Lower lobe of right lung (tissue), 2 donors: ENCODE measurements at regions not wholly inside any gene's neighbourhood (a gene's known extent, or its start where the extent isn't known, plus 50 kb on each side); places are given as distances from the start of the nearest gene placed in this dataset.

Experiments used
- ATAC-seq, 2 donors: fragments of 200-7000 bp; cut with Tn5 transposase; one replicate each; pipeline ENCODE4 v1.9.1; 2020 to 2022; ENCODE audit warnings: mild to moderate bottlenecking in 2 of 2, moderate library complexity in 2 of 2
- DNase-seq: peaks from one replicate; pipeline ENCODE4 v3.0.0-alpha.2; 2020
- H3K27ac ChIP-seq: fragments of 200-600 bp; one replicate; pipeline ENCODE4 v1.8.0; 2022
- H3K27me3 ChIP-seq: fragments of 200-600 bp; one replicate; pipeline ENCODE4 v1.8.0; 2022; ENCODE audit warnings: low read depth
- H3K36me3 ChIP-seq: fragments of 200-600 bp; one replicate; pipeline ENCODE4 v1.8.0; 2022; ENCODE audit warnings: mild to moderate bottlenecking
- H3K4me1 ChIP-seq: fragments of 200-600 bp; one replicate; pipeline ENCODE4 v1.8.0; 2022
- H3K4me3 ChIP-seq: fragments of 200-600 bp; one replicate; pipeline ENCODE4 v1.8.0; 2022; ENCODE audit warnings: mild to moderate bottlenecking
- H3K9me3 ChIP-seq: fragments of 200-600 bp; one replicate; pipeline ENCODE4 v1.8.0; 2022
- CTCF ChIP-seq: fragments of 200-600 bp; IDR thresholded peaks from one replicate; pipeline ENCODE4 v1.8.0; 2022; ENCODE audit warnings: antibody characterized with exemption, mild to moderate bottlenecking
- intact Hi-C: fragments of 100-400 bp; cut with DNase I; formaldehyde crosslinking; loops from one replicate; pipeline ENCODE4 v1.11.0; 2022
- donor health status: DM: no; HTN: yes; CAD: no; lungs with severe emphysema.

GRCh38 chr11:90556026-90556425 is 333.2 kb upstream of the CHORDC1 start:
- ATAC-seq, result no peak
- no peaks in the 10 kb centered on the region for H3K36me3 ChIP-seq
- H3K4me1 ChIP-seq, result no peaks in the 10 kb centered on the region
- no peak overlapping the region for H3K27ac ChIP-seq
- no peak for DNase-seq
- no peak for TF ChIP-seq CTCF
- intact Hi-C loops, result no loop called here
- H3K27me3 ChIP-seq, result no peaks in the 10 kb centered on the region
- no peak overlapping the region for H3K4me3 ChIP-seq
- no peaks in the 10 kb centered on the region for H3K9me3 ChIP-seq

- intact Hi-C loops, result no loop called here
- TF ChIP-seq CTCF, result no peak
- DNase-seq (no peak), ATAC-seq (no peak)
- H3K36me3 ChIP-seq, result no peaks in the 10 kb centered on the region
- no peaks in the 10 kb centered on the region for H3K9me3 ChIP-seq
- H3K4me3 ChIP-seq, result no peak overlapping the region
- no peaks in the 10 kb centered on the region for H3K4me1 ChIP-seq
- no peaks in the 10 kb centered on the region for H3K27me3 ChIP-seq
- H3K27ac ChIP-seq, result no peak overlapping the region
Observed at GRCh38 chr11:90555477-90555876, 332.6 kb upstream of the CHORDC1 start.

GRCh38 chr11:90542092-90542491 is 319.2 kb upstream of the CHORDC1 start:
- DNase-seq, result no peak
- Histone ChIP-seq H3K9me3 (no peaks in the 10 kb centered on the region), H3K36me3 (no peaks in the 10 kb centered on the region), H3K27me3 (no peaks in the 10 kb centered on the region), H3K4me1 (no peaks in the 10 kb centered on the region), H3K4me3 (no peak overlapping the region), H3K27ac (no peak overlapping the region)
- no peak for ATAC-seq
- intact Hi-C loops, result no loop called here
- no peak for TF ChIP-seq CTCF

GRCh38 chr11:90536301-90536700 is 313.5 kb upstream of the CHORDC1 start:
- no peaks in the 10 kb centered on the region for H3K36me3 ChIP-seq
- no peaks in the 10 kb centered on the region for H3K4me1 ChIP-seq
- H3K4me3 ChIP-seq, result no peak overlapping the region
- DNase-seq, result no peak
- no peak for TF ChIP-seq CTCF
- H3K27ac ChIP-seq, result no peak overlapping the region
- H3K9me3 ChIP-seq, result no peaks in the 10 kb centered on the region
- no peak for ATAC-seq
- intact Hi-C loops, result no loop called here
- no peaks in the 10 kb centered on the region for H3K27me3 ChIP-seq

- DNase-seq, result no peak
- no peak for TF ChIP-seq CTCF
- Histone ChIP-seq H3K27ac (no peak overlapping the region), H3K4me3 (no peak overlapping the region), H3K9me3 (no peaks in the 10 kb centered on the region), H3K27me3 (no peaks in the 10 kb centered on the region), H3K4me1 (no peaks in the 10 kb centered on the region), H3K36me3 (no peaks in the 10 kb centered on the region)
- intact Hi-C loops, result no loop called here
- no peak for ATAC-seq
Observed at GRCh38 chr11:90532125-90532524, 309.3 kb upstream of the CHORDC1 start.

GRCh38 chr11:90531001-90531400 is 308.2 kb upstream of the CHORDC1 start:
- H3K27me3 ChIP-seq, result no peaks in the 10 kb centered on the region
- no peaks in the 10 kb centered on the region for H3K36me3 ChIP-seq
- no peaks in the 10 kb centered on the region for H3K9me3 ChIP-seq
- ATAC-seq (no peak), DNase-seq (no peak)
- H3K27ac ChIP-seq, result no peak overlapping the region
- no peak for TF ChIP-seq CTCF
- H3K4me1 ChIP-seq, result no peaks in the 10 kb centered on the region
- no peak overlapping the region for H3K4me3 ChIP-seq
- intact Hi-C loops, result no loop called here
